ENCODE measurements at regions not wholly inside any gene's neighbourhood (a gene's known extent, or its start where the extent isn't known, plus 50 kb on each side); places are given as distances from the start of the nearest gene placed in this dataset.

DNA sequence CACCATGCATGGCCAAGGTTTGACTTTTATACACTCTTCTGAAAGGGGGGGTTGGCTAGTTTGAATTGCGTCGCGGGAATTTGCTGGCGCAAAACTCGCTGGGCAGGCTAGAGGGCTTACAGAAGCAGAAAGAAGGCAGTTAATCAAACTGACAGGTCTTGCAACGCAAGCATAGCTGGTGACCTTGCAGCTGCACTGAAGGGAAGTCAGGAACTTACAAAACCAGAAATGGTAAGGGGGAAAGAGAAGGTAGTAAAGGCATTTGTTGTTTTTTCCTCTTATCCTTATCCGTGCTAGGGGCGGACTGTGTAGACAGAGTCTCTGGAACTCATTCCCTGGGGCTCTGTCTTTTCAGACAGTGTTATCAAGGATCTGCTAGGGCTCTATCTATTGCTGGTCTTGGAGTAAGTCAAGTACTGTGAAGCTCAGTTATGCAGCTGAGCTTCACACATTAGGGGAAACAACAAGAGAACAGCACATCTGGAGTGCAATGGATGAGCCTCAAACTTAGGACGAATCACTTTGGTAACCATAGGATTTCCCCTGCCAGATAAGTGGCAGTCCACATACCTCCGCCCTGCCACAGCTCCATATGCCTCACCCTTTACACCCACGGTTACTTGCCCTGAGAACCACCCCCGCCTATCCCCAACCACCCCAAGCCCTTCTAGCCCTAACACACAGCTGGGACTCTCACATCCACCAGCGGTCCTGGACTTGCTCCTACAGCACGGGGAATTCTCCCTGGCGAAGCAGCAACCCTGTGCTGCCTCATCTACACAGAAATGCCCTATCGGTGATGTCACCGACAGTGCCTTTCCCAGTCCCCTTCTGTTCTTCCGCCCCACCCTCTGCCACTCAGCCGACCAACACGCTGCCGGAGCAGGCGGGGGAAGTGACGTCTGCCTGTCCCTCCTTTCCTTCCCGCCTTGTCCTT, 251.4 kb downstream of the FAM72C start:
- H3K36me3 ChIP-seq (ENCODE audit: control insufficient read depth in 2 of 2, insufficient read depth in 1 of 2, low read length in 2 of 2), result no peaks in the 10 kb centered on the region
- no peaks in the 10 kb centered on the region for H3K4me1 ChIP-seq (ENCODE audit: control insufficient read depth, insufficient read depth, low read length)
- ChIA-PET CTCF (interaction anchor here (2.1 kb wide), 1 partner anchor 11 kb away, joined by 11 read pairs; no protein-coding TSS in a partner anchor), POLR2A (interaction anchor here (0.6 to 0.9 kb wide), 2 partner anchors 9 to 13 kb away, joined by 3 to 5 read pairs; no protein-coding TSS in a partner anchor)
- peak overlapping the region; percentile 14; the same call in 1 of the 2 replicates for H3K4me3 ChIP-seq (ENCODE audit: low read depth, low read length)
- H3K9me3 ChIP-seq (ENCODE audit: control insufficient read depth, insufficient read depth, low read depth, low read length), result no peaks in the 10 kb centered on the region
- peak overlapping the region; percentile 64 for H3K27ac ChIP-seq (ENCODE audit: extremely low read depth, low read depth, low read length)
- TF ChIP-seq ZIC2 (tag by site-specific recombination; IDR thresholded peaks at IDR 0.05) (peak; percentile 17; the same call in 1 of the 2 replicates), INSM2 (tag by site-specific recombination; IDR thresholded peaks at IDR 0.05) (peak; percentile 79), ZNF223 (tag by site-specific recombination; IDR thresholded peaks at IDR 0.05) (no peak), REPIN1 (tag by site-specific recombination; IDR thresholded peaks at IDR 0.05; ENCODE audit: low read depth) (0 out of 2 replicates have a peak, but pooled peaks have one; percentile 10), ZNF654 (tag by site-specific recombination; IDR thresholded peaks at IDR 0.05; ENCODE audit: low read depth) (no peak), ZNF670 (tag by site-specific recombination; IDR thresholded peaks at IDR 0.05; ENCODE audit: low read depth) (no peak), ZNF404 (tag by site-specific recombination; IDR thresholded peaks at IDR 0.05) (no peak), ZNF132 (tag by site-specific recombination; IDR thresholded peaks at IDR 0.05; ENCODE audit: borderline replicate concordance) (no peak), ZNF184 (tag by site-specific recombination; IDR thresholded peaks at IDR 0.05) (no peak), SETDB1 (IDR thresholded peaks at IDR 0.05; ENCODE audit: insufficient read length, low read length) (no peak), ZXDB (tag by site-specific recombination; IDR thresholded peaks at IDR 0.05) (peak; percentile 71), ZNF10 (tag by site-specific recombination; IDR thresholded peaks at IDR 0.05) (no peak), ZNF529 (tag by site-specific recombination; IDR thresholded peaks at IDR 0.05; ENCODE audit: insufficient replicate concordance) (no peak), ZNF549 (tag by site-specific recombination; IDR thresholded peaks at IDR 0.05) (no peak), ZNF48 (tag by site-specific recombination; IDR thresholded peaks at IDR 0.05) (no peak), ZNF701 (tag by site-specific recombination; IDR thresholded peaks at IDR 0.05) (no peak), ZNF785 (tag by site-specific recombination; IDR thresholded peaks at IDR 0.05) (no peak), ZNF221 (tag by site-specific recombination; IDR thresholded peaks at IDR 0.05; ENCODE audit: borderline replicate concordance) (no peak), ZNF169 (tag by site-specific recombination; IDR thresholded peaks at IDR 0.05) (no peak), ZNF658 (tag by site-specific recombination; IDR thresholded peaks at IDR 0.05) (no peak), ZNF350 (tag by site-specific recombination; IDR thresholded peaks at IDR 0.05) (no peak), ZNF768 (tag by site-specific recombination; IDR thresholded peaks at IDR 0.05) (no peak), ZNF148 (tag by site-specific recombination; IDR thresholded peaks at IDR 0.05; ENCODE audit: borderline replicate concordance) (no peak), ZNF266 (tag by site-specific recombination; IDR thresholded peaks at IDR 0.05; ENCODE audit: low read depth) (no peak)
- TF ChIP-seq, protein P1, sequence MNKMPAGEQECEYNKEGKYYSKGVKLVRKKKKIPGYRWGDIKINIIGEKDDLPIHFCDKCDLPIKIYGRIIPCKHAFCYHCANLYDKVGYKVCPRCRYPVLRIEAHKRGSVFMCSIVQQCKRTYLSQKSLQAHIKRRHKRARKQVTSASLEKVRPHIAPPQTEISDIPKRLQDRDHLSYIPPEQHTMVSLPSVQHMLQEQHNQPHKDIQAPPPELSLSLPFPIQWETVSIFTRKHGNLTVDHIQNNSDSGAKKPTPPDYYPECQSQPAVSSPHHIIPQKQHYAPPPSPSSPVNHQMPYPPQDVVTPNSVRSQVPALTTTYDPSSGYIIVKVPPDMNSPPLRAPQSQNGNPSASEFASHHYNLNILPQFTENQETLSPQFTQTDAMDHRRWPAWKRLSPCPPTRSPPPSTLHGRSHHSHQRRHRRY (tag by site-specific recombination; IDR thresholded peaks at IDR 0.05), result no peak
- TF ChIP-seq, protein P2, sequence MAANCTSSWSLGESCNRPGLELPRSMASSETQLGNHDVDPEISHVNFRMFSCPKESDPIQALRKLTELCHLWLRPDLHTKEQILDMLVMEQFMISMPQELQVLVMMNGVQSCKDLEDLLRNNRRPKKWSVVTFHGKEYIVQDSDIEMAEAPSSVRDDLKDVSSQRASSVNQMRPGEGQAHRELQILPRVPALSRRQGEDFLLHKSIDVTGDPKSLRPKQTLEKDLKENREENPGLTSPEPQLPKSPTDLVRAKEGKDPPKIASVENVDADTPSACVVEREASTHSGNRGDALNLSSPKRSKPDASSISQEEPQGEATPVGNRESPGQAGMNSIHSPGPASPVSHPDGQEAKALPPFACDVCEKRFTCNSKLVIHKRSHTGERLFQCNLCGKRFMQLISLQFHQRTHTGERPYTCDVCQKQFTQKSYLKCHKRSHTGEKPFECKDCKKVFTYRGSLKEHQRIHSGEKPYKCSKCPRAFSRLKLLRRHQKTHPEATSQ (tag by site-specific recombination; IDR thresholded peaks at IDR 0.05), result no peak
- TF ChIP-seq, protein P3, sequence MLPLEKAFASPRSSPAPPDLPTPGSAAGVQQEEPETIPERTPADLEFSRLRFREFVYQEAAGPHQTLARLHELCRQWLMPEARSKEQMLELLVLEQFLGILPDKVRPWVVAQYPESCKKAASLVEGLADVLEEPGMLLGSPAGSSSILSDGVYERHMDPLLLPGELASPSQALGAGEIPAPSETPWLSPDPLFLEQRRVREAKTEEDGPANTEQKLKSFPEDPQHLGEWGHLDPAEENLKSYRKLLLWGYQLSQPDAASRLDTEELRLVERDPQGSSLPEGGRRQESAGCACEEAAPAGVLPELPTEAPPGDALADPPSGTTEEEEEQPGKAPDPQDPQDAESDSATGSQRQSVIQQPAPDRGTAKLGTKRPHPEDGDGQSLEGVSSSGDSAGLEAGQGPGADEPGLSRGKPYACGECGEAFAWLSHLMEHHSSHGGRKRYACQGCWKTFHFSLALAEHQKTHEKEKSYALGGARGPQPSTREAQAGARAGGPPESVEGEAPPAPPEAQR (tag by site-specific recombination; IDR thresholded peaks at IDR 0.05), result no peak
- TF ChIP-seq, protein P4, sequence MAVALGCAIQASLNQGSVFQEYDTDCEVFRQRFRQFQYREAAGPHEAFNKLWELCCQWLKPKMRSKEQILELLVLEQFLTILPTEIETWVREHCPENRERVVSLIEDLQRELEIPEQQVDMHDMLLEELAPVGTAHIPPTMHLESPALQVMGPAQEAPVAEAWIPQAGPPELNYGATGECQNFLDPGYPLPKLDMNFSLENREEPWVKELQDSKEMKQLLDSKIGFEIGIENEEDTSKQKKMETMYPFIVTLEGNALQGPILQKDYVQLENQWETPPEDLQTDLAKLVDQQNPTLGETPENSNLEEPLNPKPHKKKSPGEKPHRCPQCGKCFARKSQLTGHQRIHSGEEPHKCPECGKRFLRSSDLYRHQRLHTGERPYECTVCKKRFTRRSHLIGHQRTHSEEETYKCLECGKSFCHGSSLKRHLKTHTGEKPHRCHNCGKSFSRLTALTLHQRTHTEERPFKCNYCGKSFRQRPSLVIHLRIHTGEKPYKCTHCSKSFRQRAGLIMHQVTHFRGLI (tag by site-specific recombination; IDR thresholded peaks at IDR 0.05), result no peak
